ENCODE measurements at regions not wholly inside any gene's neighbourhood (a gene's known extent, or its start where the extent isn't known, plus 50 kb on each side); places are given as distances from the start of the nearest gene placed in this dataset.

GRCh38 chr4:10312568-10312967 lies 144.7 kb downstream of the ZNF518B start:
- ATAC-seq (ENCODE audit: low read depth) (no peak), DNase-seq (no peak)
- ChIA-PET POLR2A (ENCODE audit: unreplicated experiment) (no interaction called here), CTCF (no interaction called here)
- Histone ChIP-seq H3K4ac (ENCODE audit: low read depth, low read length) (no peak overlapping the region), H2BK120ac (ENCODE audit: low read depth, low read length) (no peak overlapping the region), H3K9me3 (ENCODE audit: control insufficient read depth, insufficient read depth, low read length) (0 out of 2 replicates have a peak, but pooled peaks cover 1% of the 10 kb centered on the region), H3K4me3 (ENCODE audit: insufficient read depth, low read depth, low read length) (no peak overlapping the region), H2BK20ac (ENCODE audit: low read depth, low read length) (no peak overlapping the region), H3K36me3 (ENCODE audit: control insufficient read depth, insufficient read depth, low read length) (no peaks in the 10 kb centered on the region), H3K27ac (ENCODE audit: insufficient read depth, low read length) (no peak overlapping the region), H3K4me2 (ENCODE audit: low read depth, low read length) (no peak overlapping the region), H3K14ac (replicated peaks; ENCODE audit: low read depth, low read length) (no peak overlapping the region), H3K4me1 (ENCODE audit: control insufficient read depth, insufficient read depth, low read length) (no peaks in the 10 kb centered on the region), H3K79me1 (ENCODE audit: low read depth in 1 of 2, low read length in 2 of 2) (no peaks in the 10 kb centered on the region), H4K5ac (ENCODE audit: low read depth, low read length) (no peak overlapping the region), H2AK5ac (ENCODE audit: low read depth, low read length) (no peak overlapping the region), H3K56ac (ENCODE audit: extremely low read depth, insufficient read depth, low read length) (no peak overlapping the region), H2AK9ac (replicated peaks; ENCODE audit: low read depth, low read length, poor library complexity) (no peak overlapping the region), H4K20me1 (ENCODE audit: insufficient read depth, low read length) (no peaks in the 10 kb centered on the region), H3K9ac (ENCODE audit: low read depth, low read length) (no peak overlapping the region), H2AFZ (replicated peaks; ENCODE audit: low read length, poor library complexity) (no peak overlapping the region), H3K27me3 (ENCODE audit: control insufficient read depth, insufficient read depth, low read length) (no peaks in the 10 kb centered on the region), H3K23ac (ENCODE audit: low read depth, low read length) (no peak overlapping the region), H2BK15ac (ENCODE audit: low read depth, low read length) (no peak overlapping the region), H3K18ac (ENCODE audit: low read depth, low read length) (no peak overlapping the region), H3K9me1 (ENCODE audit: insufficient read depth, low read length) (no peaks in the 10 kb centered on the region), H4K91ac (ENCODE audit: insufficient read depth, low read depth, low read length) (no peak overlapping the region), H2BK5ac (ENCODE audit: low read depth, low read length, poor library complexity, severe bottlenecking) (no peak overlapping the region), H4K8ac (ENCODE audit: low read depth in 2 of 2, low read length in 2 of 2) (no peak overlapping the region)
- dilution Hi-C loops (cut with HindIII; ENCODE audit: low sequenced_read_pairs, unreplicated experiment): no loop called here
- BruUV-seq (replicated peaks): no TSS peak
- WGBS, 2 experiments (ENCODE audit: extremely low coverage in 2 of 2, insufficient read length in 1 of 2): no CpG with 5 or more reads among the region's 3 CpGs
- TF ChIP-seq MAFK (IDR thresholded peaks at IDR 0.05; ENCODE audit: low read depth, low read length) (no peak), POLR2A (IDR thresholded peaks at IDR 0.05; ENCODE audit: low read depth, low read length) (no peak), MXI1 (IDR thresholded peaks at IDR 0.05; ENCODE audit: borderline replicate concordance, low read depth, low read length) (no peak), CHD1 (IDR thresholded peaks at IDR 0.05; ENCODE audit: low read depth, low read length) (no peak), RCOR1 (IDR thresholded peaks at IDR 0.05; ENCODE audit: insufficient replicate concordance, low read length) (no peak), FOS (IDR thresholded peaks at IDR 0.05; ENCODE audit: low read depth, low read length) (no peak), ELK1 (IDR thresholded peaks at IDR 0.05; ENCODE audit: borderline replicate concordance, low read depth, low read length) (no peak), RAD21 (IDR thresholded peaks at IDR 0.05; ENCODE audit: low read length) (no peak)
- intact Hi-C loops (cut with micrococcal nuclease): no loop called here
- in situ Hi-C loops (cut with MboI; ENCODE audit: low sequenced_read_pairs): no loop called here
